ENCODE measurements at regions not wholly inside any gene's neighbourhood (a gene's known extent, or its start where the extent isn't known, plus 50 kb on each side); places are given as distances from the start of the nearest gene placed in this dataset.
"Not testable (repeated sequence)": the region's sequence is repeated elsewhere in the genome, so short reads cannot be mapped to it uniquely, and the experiment has no call there.

DNA sequence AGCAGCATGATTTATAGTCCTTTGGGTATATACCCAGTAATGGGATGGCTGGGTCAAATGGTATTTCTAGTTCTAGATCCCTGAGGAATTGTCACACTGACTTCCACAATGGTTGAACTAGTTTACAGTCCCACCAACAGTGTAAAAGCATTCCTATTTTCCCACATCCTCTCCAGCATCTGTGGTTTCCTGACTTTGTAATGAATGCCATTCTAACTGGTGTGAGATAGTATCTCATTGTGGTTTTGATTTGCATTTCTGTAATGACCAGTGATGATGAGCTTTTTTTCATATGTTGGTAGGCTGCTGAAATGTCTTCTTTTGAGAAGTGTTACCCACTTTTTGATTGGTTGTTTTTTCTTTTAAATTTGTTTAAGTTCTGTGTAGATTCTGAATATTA lies 245.2 kb downstream of the SYT10 start:
- TF ChIP-seq, protein P1, sequence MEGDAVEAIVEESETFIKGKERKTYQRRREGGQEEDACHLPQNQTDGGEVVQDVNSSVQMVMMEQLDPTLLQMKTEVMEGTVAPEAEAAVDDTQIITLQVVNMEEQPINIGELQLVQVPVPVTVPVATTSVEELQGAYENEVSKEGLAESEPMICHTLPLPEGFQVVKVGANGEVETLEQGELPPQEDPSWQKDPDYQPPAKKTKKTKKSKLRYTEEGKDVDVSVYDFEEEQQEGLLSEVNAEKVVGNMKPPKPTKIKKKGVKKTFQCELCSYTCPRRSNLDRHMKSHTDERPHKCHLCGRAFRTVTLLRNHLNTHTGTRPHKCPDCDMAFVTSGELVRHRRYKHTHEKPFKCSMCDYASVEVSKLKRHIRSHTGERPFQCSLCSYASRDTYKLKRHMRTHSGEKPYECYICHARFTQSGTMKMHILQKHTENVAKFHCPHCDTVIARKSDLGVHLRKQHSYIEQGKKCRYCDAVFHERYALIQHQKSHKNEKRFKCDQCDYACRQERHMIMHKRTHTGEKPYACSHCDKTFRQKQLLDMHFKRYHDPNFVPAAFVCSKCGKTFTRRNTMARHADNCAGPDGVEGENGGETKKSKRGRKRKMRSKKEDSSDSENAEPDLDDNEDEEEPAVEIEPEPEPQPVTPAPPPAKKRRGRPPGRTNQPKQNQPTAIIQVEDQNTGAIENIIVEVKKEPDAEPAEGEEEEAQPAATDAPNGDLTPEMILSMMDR (IDR thresholded peaks at IDR 0.05), result not testable (repeated sequence)
- TF ChIP-seq ZFX (IDR thresholded peaks at IDR 0.05; ENCODE audit: borderline replicate concordance), result not testable (repeated sequence)

Measured in 22Rv1 (cell line).